Right ventricle myocardium superior (tissue), 1 donor: ENCODE measurements at regions not wholly inside any gene's neighbourhood (a gene's known extent, or its start where the extent isn't known, plus 50 kb on each side); places are given as distances from the start of the nearest gene placed in this dataset.
A peak's percentile ranks its signal among the peaks of the same experiment; 100 is the strongest.
"Not testable (repeated sequence)": the region's sequence is repeated elsewhere in the genome, so short reads cannot be mapped to it uniquely, and the experiment has no call there.

ENCODE experiments used
- ATAC-seq: fragments of 200-7000 bp; cut with Tn5 transposase; one replicate; pipeline ENCODE4 v1.9.1; 2020; ENCODE audit warnings: mild to moderate bottlenecking; ENCODE audit not compliant: poor library complexity
- DNase-seq: peaks from one replicate; pipeline ENCODE4 v3.0.0-alpha.2; 2020
- intact Hi-C: fragments of 100-400 bp; cut with DNase I; formaldehyde crosslinking; loops from one replicate; pipeline ENCODE4 v1.11.2; 2022
- donor health status: DM: no; HTN: yes; CAD: no; lungs with severe emphysema.

- intact Hi-C loops: no loop called here
- no peak for ATAC-seq
- no peak for DNase-seq
These were observed 570.5 kb downstream of the PTPRU start for GRCh38 chr1:29806646-29807319.

GRCh38 chr1:29805896-29806160 lies 569.5 kb downstream of the PTPRU start:
- ATAC-seq (no peak), DNase-seq (no peak)
- intact Hi-C loops: no loop called here

GRCh38 chr1:29805122-29805895 lies 569.0 kb downstream of the PTPRU start:
- DNase-seq (no peak), ATAC-seq (no peak)
- intact Hi-C loops: no loop called here

GRCh38 chr1:29804181-29804899 lies 568.0 kb downstream of the PTPRU start:
- no peak for ATAC-seq
- intact Hi-C loops: no loop called here
- no peak for DNase-seq

GRCh38 chr1:29803486-29803885 lies 567.2 kb downstream of the PTPRU start:
- no peak for ATAC-seq
- no peak for DNase-seq
- intact Hi-C loops: no loop called here

DNA sequence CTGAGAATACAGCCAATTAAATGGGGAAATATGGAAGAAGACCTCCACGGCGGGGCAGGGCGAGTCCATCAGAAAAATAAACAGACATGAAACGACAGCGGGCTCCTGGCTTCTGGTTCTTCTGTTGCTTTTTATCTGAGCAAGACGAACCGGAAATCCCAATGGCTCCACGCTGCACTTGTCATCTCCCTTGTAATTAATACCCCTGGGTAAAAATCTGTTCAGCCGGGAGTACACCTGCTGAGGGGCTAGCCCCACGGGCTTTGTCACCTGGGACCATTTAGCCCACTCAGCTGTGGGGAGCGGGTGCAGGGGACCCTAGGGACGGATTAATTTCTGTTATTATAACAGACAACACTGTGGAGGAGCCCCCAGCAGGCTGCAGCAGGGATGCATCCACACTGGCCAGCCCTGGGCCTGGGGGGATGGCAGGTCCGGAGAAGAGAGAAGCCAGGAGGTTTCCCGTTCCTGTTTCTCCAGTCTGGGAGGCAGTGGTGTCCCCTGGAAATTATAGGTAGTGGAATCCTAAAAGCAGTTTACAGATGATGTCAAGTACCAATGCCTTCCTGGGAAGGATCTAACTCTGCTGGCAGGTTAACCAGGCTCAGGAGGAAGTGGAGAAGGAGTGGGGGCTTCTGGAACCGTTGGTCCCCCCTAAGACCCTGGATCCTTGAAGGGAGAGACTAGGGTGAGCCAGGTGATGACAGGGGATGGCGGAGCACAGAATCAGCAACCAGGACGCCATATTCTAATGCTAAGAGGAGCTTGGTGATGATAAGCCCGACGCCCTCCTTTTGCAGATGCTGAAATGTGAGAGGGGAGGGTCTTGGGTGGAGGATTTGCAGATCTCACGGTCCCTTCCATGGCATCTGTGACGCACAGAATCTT lies 566.1 kb downstream of the PTPRU start:
- ATAC-seq (no peak), DNase-seq (no peak)
- intact Hi-C loops: no loop called here

- intact Hi-C loops: no loop called here
- no peak for DNase-seq
- no peak for ATAC-seq
These were observed 565.2 kb downstream of the PTPRU start for GRCh38 chr1:29801561-29801973.

DNA sequence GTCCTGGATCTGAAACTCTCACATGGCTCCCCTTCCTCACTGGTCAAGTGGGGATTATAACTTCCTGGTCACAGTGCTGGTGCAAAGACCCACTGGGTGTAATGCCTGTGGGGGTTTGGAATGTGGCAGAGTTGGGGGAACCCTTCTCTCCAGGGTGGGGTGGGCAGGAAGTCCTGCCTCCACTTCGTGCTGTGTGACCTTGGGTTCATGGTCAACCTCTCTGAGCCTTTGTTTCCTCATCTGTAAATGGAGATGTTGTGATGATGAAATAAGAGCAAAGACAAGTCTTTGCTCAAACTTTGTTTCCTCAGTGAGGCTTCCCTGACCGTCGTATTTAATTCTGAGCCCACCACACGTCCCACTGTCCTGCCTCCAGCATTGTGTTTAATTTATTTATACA lies 564.7 kb downstream of the PTPRU start:
- intact Hi-C loops: no loop called here
- ATAC-seq: no peak

DNA sequence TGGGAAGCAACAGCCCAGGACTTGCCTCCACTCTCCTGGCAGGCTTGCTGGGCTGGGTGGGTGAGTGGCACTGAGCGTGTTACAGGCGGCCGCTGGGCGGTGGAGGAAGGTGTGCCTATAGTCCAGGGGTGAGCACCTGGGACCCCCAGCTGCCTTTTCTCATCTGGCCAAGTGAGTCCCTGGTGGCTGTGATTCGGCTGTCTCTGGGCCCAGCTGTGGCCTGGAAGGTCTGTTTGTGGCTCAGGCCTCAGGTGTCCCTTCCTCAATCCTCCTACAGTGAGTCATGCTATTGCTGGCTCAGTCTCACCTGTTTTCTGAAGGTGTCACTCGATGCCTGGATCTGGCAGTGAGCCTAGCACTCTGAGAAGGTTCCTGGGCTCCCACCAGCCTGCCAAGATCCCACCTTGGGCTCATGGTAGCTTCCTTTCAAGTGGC lies 564.2 kb downstream of the PTPRU start:
- ATAC-seq: no peak
- DNase-seq: no peak

More for the DNA sequence above, 564.7 kb downstream of the PTPRU start:
- no peak for DNase-seq

GRCh38 chr1:29800120-29800519 lies 563.8 kb downstream of the PTPRU start:
- no peak for ATAC-seq
- no peak for DNase-seq
- intact Hi-C loops: no loop called here

More for the DNA sequence above, 564.2 kb downstream of the PTPRU start:
- intact Hi-C loops: no loop called here

GRCh38 chr1:29798699-29799566 lies 562.6 kb downstream of the PTPRU start:
- intact Hi-C loops: no loop called here
- no peak for DNase-seq
- no peak for ATAC-seq

- ATAC-seq, DNase-seq, intact Hi-C loops: not testable (repeated sequence)
These were observed 560.8 kb downstream of the PTPRU start for GRCh38 chr1:29797125-29797524.

GRCh38 chr1:29795965-29796364 lies 559.6 kb downstream of the PTPRU start:
- DNase-seq, intact Hi-C loops, ATAC-seq: not testable (repeated sequence)

- no peak for ATAC-seq
- intact Hi-C loops: loop anchor here (5.0 kb wide), 1 partner anchor 294 kb away; no protein-coding TSS in a partner anchor
- no peak for DNase-seq
These were observed 557.5 kb downstream of the PTPRU start for GRCh38 chr1:29793653-29794348.

DNA sequence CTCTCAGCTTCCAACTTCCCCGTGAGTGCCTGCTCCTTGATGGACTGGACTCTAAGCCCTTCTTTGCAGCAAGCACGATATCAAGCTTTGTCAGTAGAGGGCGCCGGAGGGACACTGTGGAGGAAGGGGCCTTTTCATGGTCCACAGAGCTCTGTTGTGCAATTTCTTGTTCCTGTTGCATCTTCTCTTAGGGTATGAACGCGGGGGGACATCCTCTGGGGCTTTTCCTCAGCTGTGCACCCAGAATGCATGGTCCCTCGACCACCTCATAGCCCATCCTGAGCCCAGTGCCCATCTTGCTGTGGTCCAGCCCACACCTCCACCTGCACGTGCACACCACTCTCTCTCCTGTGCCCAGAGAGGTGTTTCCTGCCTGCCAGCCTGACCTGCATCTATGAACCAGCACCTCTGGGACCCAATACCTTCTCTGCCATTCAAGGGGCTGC lies 556.8 kb downstream of the PTPRU start:
- intact Hi-C loops: loop anchor here (5.0 kb wide), 1 partner anchor 294 kb away; no protein-coding TSS in a partner anchor
- ATAC-seq: peak; percentile 83
- peak; percentile 81 for DNase-seq

GRCh38 chr1:29789910-29790247 lies 553.6 kb downstream of the PTPRU start:
- no peak for ATAC-seq
- intact Hi-C loops: loop anchor here (5.0 kb wide), 1 partner anchor 297 kb away; no protein-coding TSS in a partner anchor
- no peak for DNase-seq

GRCh38 chr1:29789221-29789909 lies 553.0 kb downstream of the PTPRU start:
- ATAC-seq (no peak), DNase-seq (no peak)
- intact Hi-C loops: no loop called here
